ENCODE measurements at regions not wholly inside any gene's neighbourhood (a gene's known extent, or its start where the extent isn't known, plus 50 kb on each side); places are given as distances from the start of the nearest gene placed in this dataset.
A peak's percentile ranks its signal among the peaks of the same experiment; 100 is the strongest.

- no peak for DNase-seq
These were observed 154.0 kb upstream of the KCNK2 start for GRCh38 chr1:214928574-214928973.

GRCh38 chr1:214933375-214933774, 149.2 kb upstream of the KCNK2 start:
- DNase-seq, result no peak

- no peak for DNase-seq
These were observed 148.5 kb upstream of the KCNK2 start for GRCh38 chr1:214934045-214934444.

GRCh38 chr1:214935258-214935657, 147.3 kb upstream of the KCNK2 start:
- DNase-seq, result no peak

GRCh38 chr1:214939180-214939579, 143.4 kb upstream of the KCNK2 start:
- DNase-seq, result no peak

- DNase-seq, result no peak
These were observed 141.5 kb upstream of the KCNK2 start for GRCh38 chr1:214941061-214941460.

- no peak for DNase-seq
These were observed 139.5 kb upstream of the KCNK2 start for GRCh38 chr1:214943054-214943453.

- no peak for DNase-seq
These were observed 135.9 kb upstream of the KCNK2 start for GRCh38 chr1:214946615-214947014.

GRCh38 chr1:214952648-214953047, 129.9 kb upstream of the KCNK2 start:
- DNase-seq, result no peak

- DNase-seq, result no peak
These were observed 128.5 kb upstream of the KCNK2 start for GRCh38 chr1:214953901-214954616.

GRCh38 chr1:214954617-214954949, 128.0 kb upstream of the KCNK2 start:
- no peak for DNase-seq

GRCh38 chr1:214957330-214958137, 125.0 kb upstream of the KCNK2 start:
- no peak for DNase-seq

GRCh38 chr1:214958486-214958885, 124.1 kb upstream of the KCNK2 start:
- DNase-seq, result no peak

GRCh38 chr1:214966346-214966745, 116.2 kb upstream of the KCNK2 start:
- DNase-seq, result peak in 1 of 2 donors; percentile 2

- no peak for DNase-seq
These were observed 114.5 kb upstream of the KCNK2 start for GRCh38 chr1:214967865-214968575.

- DNase-seq, result no peak
These were observed 112.5 kb upstream of the KCNK2 start for GRCh38 chr1:214970016-214970415.

GRCh38 chr1:214971071-214971470, 111.5 kb upstream of the KCNK2 start:
- DNase-seq, result no peak

GRCh38 chr1:214974002-214974401, 108.5 kb upstream of the KCNK2 start:
- DNase-seq, result no peak

- DNase-seq, result no peak
These were observed 105.9 kb upstream of the KCNK2 start for GRCh38 chr1:214976665-214977064.

- DNase-seq, result no peak
These were observed 105.4 kb upstream of the KCNK2 start for GRCh38 chr1:214977110-214977509.

GRCh38 chr1:214977700-214978374, 104.7 kb upstream of the KCNK2 start:
- DNase-seq, result no peak

GRCh38 chr1:214979191-214979590, 103.3 kb upstream of the KCNK2 start:
- DNase-seq, result no peak
